Lower leg skin (tissue), 4 donors: ENCODE measurements at regions not wholly inside any gene's neighbourhood (a gene's known extent, or its start where the extent isn't known, plus 50 kb on each side); places are given as distances from the start of the nearest gene placed in this dataset.

Experiments used
- DNase-seq, 2 donors: peaks; one replicate each; pipeline ENCODE4 v3.0.0-alpha.2; 2019; ENCODE audit warnings: low spot score in 2 of 2
- H3K4me3 ChIP-seq: fragments of 200-600 bp; sonication (generic); 2 replicates; pipeline ENCODE4 v1.5.1; 2017; ENCODE audit warnings: mild to moderate bottlenecking, low read depth; ENCODE audit not compliant: poor library complexity, severe bottlenecking
- CTCF ChIP-seq, 3 donors: fragments of 450-650 bp; IDR thresholded peaks; one replicate each; pipeline ENCODE4 v1.5.1; 2016; ENCODE audit warnings: antibody characterized with exemption in 3 of 3, mild to moderate bottlenecking in 3 of 3, moderate library complexity in 2 of 3
- POLR2A ChIP-seq, 2 donors: fragments of 450-650 bp; IDR thresholded peaks; one replicate each; pipeline ENCODE4 v1.6.1; 2016 to 2017; ENCODE audit warnings: antibody characterized with exemption in 2 of 2, mild to moderate bottlenecking in 1 of 2, moderate library complexity in 1 of 2
- WGBS, 2 donors: methylation state at CpG; one replicate each; pipeline ENCODE4 v1.1.5; 2018; 5-methylcytosine and 5-hydroxymethylcytosine counted together
- intact Hi-C: fragments of 100-400 bp; cut with DNase I; formaldehyde crosslinking; loops from one replicate; pipeline ENCODE4 v1.15.0; 2023; ENCODE audit warnings: low total_unique reads

DNA sequence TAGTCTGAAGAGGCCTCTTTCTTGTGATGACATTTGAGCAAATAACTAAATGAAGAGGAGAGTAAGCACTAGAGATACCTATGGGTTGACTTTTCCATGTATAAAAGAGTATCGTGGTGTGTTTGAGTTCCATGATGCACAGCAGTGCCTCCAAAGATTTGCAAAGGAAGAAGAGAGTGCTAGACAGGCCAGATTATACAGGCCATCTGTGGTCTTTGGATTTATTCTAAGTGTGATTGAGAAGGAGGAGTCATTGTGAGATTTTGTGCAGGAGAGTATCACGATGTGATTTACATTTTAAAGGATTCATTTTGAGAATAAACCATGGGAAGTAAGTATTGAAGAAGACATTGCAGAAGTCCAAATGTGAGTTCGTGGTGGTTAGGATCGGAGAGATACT, 695.9 kb upstream of the FAM98A start:
- 83 to 88% methylated on average over 4 of the region's 4 CpGs for WGBS, 2 donors
- TF ChIP-seq POLR2A (IDR thresholded peaks at IDR 0.05) = no peak
- DNase-seq = no peak
- intact Hi-C loops = no loop called here
- H3K4me3 ChIP-seq = no peak overlapping the region

DNA sequence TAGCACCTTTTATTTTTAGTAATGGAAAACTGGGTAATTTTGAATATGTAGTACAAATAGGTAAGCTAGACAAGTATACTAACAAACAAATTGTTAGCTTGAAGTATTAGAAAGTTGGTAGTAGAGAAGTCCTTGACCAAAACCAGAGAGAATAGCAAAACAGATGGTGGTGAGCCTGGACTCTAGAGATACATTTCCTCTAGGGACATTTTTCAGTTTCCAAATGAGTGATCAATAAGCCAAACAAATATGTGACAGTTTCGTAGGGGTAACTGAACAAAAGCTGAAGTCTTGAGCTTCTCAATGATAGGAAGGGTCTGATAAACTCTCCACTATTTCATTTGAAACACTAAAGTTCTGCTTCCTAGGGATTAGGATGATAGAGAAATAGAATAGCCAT, 692.0 kb upstream of the FAM98A start:
- WGBS, 2 donors = 64 to 79% methylated on average over 1 of the region's 1 CpG
- H3K4me3 ChIP-seq = no peak overlapping the region
- intact Hi-C loops = no loop called here
- TF ChIP-seq CTCF (IDR thresholded peaks at IDR 0.05) = no peak
- TF ChIP-seq POLR2A (IDR thresholded peaks at IDR 0.05) = no peak
- DNase-seq = no peak

DNA sequence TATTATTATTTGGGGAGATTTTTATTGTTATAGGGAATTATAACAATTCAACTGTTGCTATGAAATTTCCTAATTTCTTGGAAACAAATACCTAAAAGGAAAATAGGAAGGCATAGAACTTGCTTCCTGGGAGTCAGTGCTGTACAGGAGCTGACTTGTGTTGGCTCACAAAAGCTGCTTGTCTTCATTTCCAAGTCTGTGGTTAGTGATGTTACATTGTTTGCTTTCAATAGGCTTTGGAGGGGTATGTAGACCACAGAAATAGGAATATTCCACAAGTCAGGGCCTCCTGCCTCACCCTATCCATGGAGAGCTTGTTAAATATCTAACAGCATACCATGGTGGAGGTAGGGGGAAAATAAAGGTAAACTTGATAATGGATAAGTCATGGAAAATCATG, 688.9 kb upstream of the FAM98A start:
- H3K4me3 ChIP-seq = no peak overlapping the region
- DNase-seq = no peak
- intact Hi-C loops = no loop called here
- TF ChIP-seq POLR2A (IDR thresholded peaks at IDR 0.05) (no peak), CTCF (IDR thresholded peaks at IDR 0.05) (no peak)

DNA sequence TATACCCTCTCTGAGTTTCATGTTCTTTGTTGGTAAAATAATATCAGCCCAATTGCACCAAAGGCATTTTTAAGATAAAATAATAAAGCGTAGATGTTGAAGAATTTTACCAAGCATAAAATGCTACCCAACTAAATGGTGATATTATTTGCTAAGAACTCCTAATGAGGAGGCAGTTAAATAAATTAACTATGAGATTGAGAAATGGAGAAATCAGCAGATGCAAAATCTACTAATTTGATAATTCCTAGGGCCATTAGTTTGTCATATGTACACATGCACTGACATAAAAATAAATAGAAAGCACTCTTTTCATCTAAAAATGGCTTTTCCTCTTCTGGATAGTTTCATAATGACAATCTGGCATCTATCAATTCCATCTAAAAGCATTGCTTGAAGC, 681.5 kb upstream of the FAM98A start:
- 84 to 94% methylated on average over 1 of the region's 1 CpG for WGBS, 2 donors
- H3K4me3 ChIP-seq = no peak overlapping the region
- no peak for TF ChIP-seq POLR2A (IDR thresholded peaks at IDR 0.05)
- TF ChIP-seq CTCF (IDR thresholded peaks at IDR 0.05) = no peak
- intact Hi-C loops = no loop called here
- no peak for DNase-seq

DNA sequence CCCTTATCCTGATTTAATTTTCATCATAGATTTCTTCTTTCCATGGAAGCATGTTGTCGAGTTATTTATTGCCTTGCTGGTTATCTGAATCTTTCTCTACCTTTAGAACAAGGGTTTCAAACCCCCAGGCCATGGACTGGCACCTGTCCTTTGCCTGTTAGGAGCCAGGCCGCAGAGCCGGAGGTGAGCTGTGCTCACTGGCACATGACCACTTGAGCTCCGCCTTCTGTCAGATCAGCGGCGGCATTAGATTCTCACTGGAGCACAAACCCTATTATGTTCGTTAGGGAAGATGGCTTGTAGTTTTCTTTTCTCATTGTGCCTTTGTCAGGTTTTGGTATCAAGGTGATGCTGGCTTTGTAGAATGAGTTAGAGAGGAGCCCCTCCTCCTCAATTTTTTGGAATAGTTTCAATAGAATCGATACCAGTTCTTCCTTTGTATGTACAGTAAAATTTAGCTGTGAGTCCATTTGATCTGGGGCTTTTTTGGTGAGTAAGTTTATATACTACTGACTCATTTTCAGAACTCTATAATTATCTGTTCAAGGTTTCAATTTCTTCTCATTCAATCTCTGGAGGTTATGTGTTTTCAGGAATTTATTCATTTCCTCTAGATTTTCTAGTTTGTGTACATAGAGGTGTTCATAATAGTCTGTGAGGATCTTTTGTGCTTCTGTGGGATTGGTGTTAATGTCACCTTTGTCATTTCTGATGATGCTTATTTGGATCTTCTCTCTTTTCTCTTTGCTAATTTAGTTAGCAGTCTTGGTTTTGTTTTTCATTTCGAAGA, 668.0 kb upstream of the FAM98A start:
- H3K4me3 ChIP-seq = no peak overlapping the region
- TF ChIP-seq POLR2A (IDR thresholded peaks at IDR 0.05) (no peak), CTCF (IDR thresholded peaks at IDR 0.05) (no peak)
- intact Hi-C loops = no loop called here
- 78 to 79% methylated on average over 9 of the region's 9 CpGs for WGBS, 2 donors
- DNase-seq = no peak

DNA sequence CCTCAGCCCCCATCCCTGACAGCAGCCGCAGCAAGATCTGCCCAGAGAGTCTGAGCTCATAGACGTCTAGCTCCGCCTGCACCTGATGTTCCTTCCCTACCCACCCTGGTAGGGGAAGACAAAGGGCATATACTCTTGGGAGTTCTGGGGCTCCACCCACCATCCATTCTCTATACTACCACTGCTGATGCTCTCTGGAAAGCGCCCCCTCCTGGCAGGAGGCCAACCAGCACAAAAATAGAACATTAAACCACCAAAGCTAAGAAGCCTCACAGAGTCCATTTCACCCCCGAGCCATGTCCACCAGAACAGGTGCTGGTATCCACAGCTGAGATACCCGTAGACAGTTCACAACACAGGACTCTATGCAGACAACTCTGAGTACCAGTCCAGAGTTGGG, 662.6 kb upstream of the FAM98A start:
- intact Hi-C loops = no loop called here
- DNase-seq = no peak
- 87 to 92% methylated on average over 6 of the region's 6 CpGs for WGBS, 2 donors
- TF ChIP-seq CTCF (IDR thresholded peaks at IDR 0.05) (no peak), POLR2A (IDR thresholded peaks at IDR 0.05) (no peak)
- H3K4me3 ChIP-seq = no peak overlapping the region
